Trophoblast cell (in vitro differentiated cells and primary cell): ENCODE measurements at regions not wholly inside any gene's neighbourhood (a gene's known extent, or its start where the extent isn't known, plus 50 kb on each side); places are given as distances from the start of the nearest gene placed in this dataset.

Experiments used
- DNase-seq, 2 donors: peaks; one replicate each; pipeline ENCODE4 v3.0.0-alpha.2; 2016
- H2AFZ ChIP-seq: 2 replicates; pipeline ENCODE4 v1.6.1; 2013; ENCODE audit warnings: low read length, moderate library complexity, mild to moderate bottlenecking; ENCODE audit not compliant: insufficient read depth, poor library complexity
- H2AK5ac ChIP-seq: 2 replicates; pipeline ENCODE4 v1.6.1; 2013; ENCODE audit warnings: mild to moderate bottlenecking, low read length
- H2BK120ac ChIP-seq: 2 replicates; pipeline ENCODE4 v1.6.1; 2013; ENCODE audit warnings: low read length, mild to moderate bottlenecking, moderate library complexity; ENCODE audit not compliant: insufficient read depth, poor library complexity
- H2BK12ac ChIP-seq: 2 replicates; pipeline ENCODE4 v1.6.1; 2013; ENCODE audit warnings: mild to moderate bottlenecking, low read length, moderate library complexity
- H2BK5ac ChIP-seq: 2 replicates; pipeline ENCODE4 v1.6.1; 2013; ENCODE audit warnings: low read length, low read depth, moderate library complexity, mild to moderate bottlenecking; ENCODE audit not compliant: poor library complexity
- H3K14ac ChIP-seq: 2 replicates; pipeline ENCODE4 v1.6.1; 2013; ENCODE audit warnings: mild to moderate bottlenecking, low read length
- H3K18ac ChIP-seq: 2 replicates; pipeline ENCODE4 v1.6.1; 2013; ENCODE audit warnings: mild to moderate bottlenecking, low read length
- H3K23ac ChIP-seq: 2 replicates; pipeline ENCODE4 v1.6.1; 2013; ENCODE audit warnings: low read length
- H3K27ac ChIP-seq: 2 replicates; pipeline ENCODE4 v1.5.1; 2013; ENCODE audit warnings: low read depth, mild to moderate bottlenecking, inconsistent platforms, low read length, moderate library complexity
- H3K27me3 ChIP-seq: 2 replicates; pipeline ENCODE4 v1.6.1; 2013; ENCODE audit warnings: inconsistent platforms, mild to moderate bottlenecking, low read length, moderate library complexity; ENCODE audit not compliant: insufficient read depth
- H3K36me3 ChIP-seq, 2 experiments: 1 replicate in 1 of 2; 2 replicates in 1 of 2; pipeline ENCODE4 v1.6.1; 2013; ENCODE audit warnings: low read length in 2 of 2, mild to moderate bottlenecking in 2 of 2, moderate library complexity in 1 of 2; ENCODE audit not compliant: insufficient read depth in 2 of 2, control insufficient read depth in 1 of 2
- H3K4ac ChIP-seq: 2 replicates; pipeline ENCODE4 v1.6.1; 2013; ENCODE audit warnings: low read depth, mild to moderate bottlenecking, low read length, moderate library complexity
- H3K4me1 ChIP-seq, 2 experiments: 1 replicate in 1 of 2; 2 replicates in 1 of 2; pipeline ENCODE4 v1.6.1; 2013; ENCODE audit warnings: low read length in 2 of 2, mild to moderate bottlenecking in 2 of 2, moderate library complexity in 1 of 2; ENCODE audit not compliant: insufficient read depth in 2 of 2, control insufficient read depth in 1 of 2
- H3K4me2 ChIP-seq: 2 replicates; pipeline ENCODE4 v1.6.1; 2013; ENCODE audit warnings: inconsistent platforms, mild to moderate bottlenecking, low read length, moderate library complexity
- H3K4me3 ChIP-seq: 2 replicates; pipeline ENCODE4 v1.5.1; 2013; ENCODE audit warnings: mild to moderate bottlenecking, low read depth, low read length, inconsistent platforms
- H3K79me1 ChIP-seq: one replicate; pipeline ENCODE4 v1.6.1; 2013; ENCODE audit warnings: low read length
- H3K79me2 ChIP-seq: 2 replicates; pipeline ENCODE4 v1.6.1; 2013; ENCODE audit warnings: low read length, mild to moderate bottlenecking; ENCODE audit not compliant: control insufficient read depth, insufficient read depth, poor library complexity
- H3K9ac ChIP-seq: 2 replicates; pipeline ENCODE4 v1.6.1; 2013; ENCODE audit warnings: mild to moderate bottlenecking, low read length
- H3K9me3 ChIP-seq: 2 replicates; pipeline ENCODE4 v1.6.1; 2013; ENCODE audit warnings: low read depth, mild to moderate bottlenecking, control low read depth, inconsistent platforms, low read length; ENCODE audit not compliant: insufficient read depth
- H4K12ac ChIP-seq: 2 replicates; pipeline ENCODE4 v1.6.1; 2013; ENCODE audit warnings: low read depth, mild to moderate bottlenecking, low read length, moderate library complexity
- H4K8ac ChIP-seq: 2 replicates; pipeline ENCODE4 v1.6.1; 2013; ENCODE audit warnings: low read depth, mild to moderate bottlenecking, low read length, moderate library complexity
- H4K91ac ChIP-seq: one replicate; pipeline ENCODE4 v1.6.1; 2013; ENCODE audit warnings: low read depth, mild to moderate bottlenecking, low read length, moderate library complexity
- WGBS: extraction: QIAGEN DNeasy Blood & Tissue Kit; methylation state at CpG from one replicate; pipeline ENCODE4 v1.1.7; 2013; ENCODE audit warnings: missing lambda C conversion rate; ENCODE audit not compliant: insufficient read length, insufficient coverage; ENCODE audit errors: extremely low coverage; 5-methylcytosine and 5-hydroxymethylcytosine counted together

GRCh38 chr12:30006021-30006420 lies 222.3 kb upstream of the TMTC1 start:
- no peak overlapping the region for H2BK12ac ChIP-seq
- no peak overlapping the region for H4K12ac ChIP-seq
- no peaks in the 10 kb centered on the region for H3K9me3 ChIP-seq
- H2BK120ac ChIP-seq: no peak overlapping the region
- H3K4me3 ChIP-seq: no peak overlapping the region
- H3K79me2 ChIP-seq: no peaks in the 10 kb centered on the region
- no peak overlapping the region for H2AK5ac ChIP-seq
- no peak overlapping the region for H2AFZ ChIP-seq
- DNase-seq: no peak
- H3K18ac ChIP-seq: no peak overlapping the region
- no peaks in the 10 kb centered on the region for H3K36me3 ChIP-seq
- H3K9ac ChIP-seq: no peak overlapping the region
- H4K91ac ChIP-seq: no peak overlapping the region
- H3K79me1 ChIP-seq: no peaks in the 10 kb centered on the region
- no peaks in the 10 kb centered on the region for H3K27me3 ChIP-seq
- H4K8ac ChIP-seq: no peak overlapping the region
- H3K27ac ChIP-seq: no peak overlapping the region
- H3K4me2 ChIP-seq: no peak overlapping the region
- no peaks in the 10 kb centered on the region for H3K4me1 ChIP-seq
- no CpG with 5 or more reads among the region's 1 CpG for WGBS
- no peak overlapping the region for H3K23ac ChIP-seq
- no peak overlapping the region for H3K14ac ChIP-seq
- H2BK5ac ChIP-seq: no peak overlapping the region
- no peak overlapping the region for H3K4ac ChIP-seq

DNA sequence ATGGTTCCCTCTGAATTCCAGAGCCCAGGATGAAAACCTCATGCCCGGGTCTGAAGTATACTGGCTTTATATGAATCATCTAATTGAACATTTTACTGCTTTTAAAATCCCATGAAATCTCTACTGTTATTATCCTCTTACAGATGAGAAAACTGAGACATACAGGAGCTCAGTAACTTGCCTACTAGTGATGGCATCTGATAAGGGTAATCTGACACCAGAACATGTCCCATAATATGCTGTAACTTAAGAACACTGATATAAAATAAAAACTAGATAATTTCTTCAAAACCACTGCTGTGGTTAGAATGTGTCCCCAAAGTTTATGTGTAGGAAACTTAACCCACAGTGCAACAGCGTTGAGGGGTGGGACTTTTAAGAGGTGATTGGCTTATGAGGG lies 219.6 kb upstream of the TMTC1 start:
- Histone ChIP-seq H4K8ac (no peak overlapping the region), H3K18ac (no peak overlapping the region), H3K4me2 (no peak overlapping the region), H2AK5ac (no peak overlapping the region), H4K91ac (no peak overlapping the region), H3K4ac (no peak overlapping the region), H3K4me1 (no peaks in the 10 kb centered on the region), H3K14ac (no peak overlapping the region), H3K27ac (no peak overlapping the region), H3K79me1 (no peaks in the 10 kb centered on the region), H3K27me3 (no peaks in the 10 kb centered on the region), H3K79me2 (no peaks in the 10 kb centered on the region), H2BK12ac (no peak overlapping the region), H3K4me3 (no peak overlapping the region), H2BK5ac (no peak overlapping the region), H2AFZ (no peak overlapping the region), H4K12ac (no peak overlapping the region), H3K9me3 (no peaks in the 10 kb centered on the region), H3K9ac (no peak overlapping the region), H3K36me3 (no peaks in the 10 kb centered on the region), H3K23ac (no peak overlapping the region), H2BK120ac (no peak overlapping the region)
- no peak for DNase-seq
- WGBS: no CpG with 5 or more reads among the region's 2 CpGs

DNA sequence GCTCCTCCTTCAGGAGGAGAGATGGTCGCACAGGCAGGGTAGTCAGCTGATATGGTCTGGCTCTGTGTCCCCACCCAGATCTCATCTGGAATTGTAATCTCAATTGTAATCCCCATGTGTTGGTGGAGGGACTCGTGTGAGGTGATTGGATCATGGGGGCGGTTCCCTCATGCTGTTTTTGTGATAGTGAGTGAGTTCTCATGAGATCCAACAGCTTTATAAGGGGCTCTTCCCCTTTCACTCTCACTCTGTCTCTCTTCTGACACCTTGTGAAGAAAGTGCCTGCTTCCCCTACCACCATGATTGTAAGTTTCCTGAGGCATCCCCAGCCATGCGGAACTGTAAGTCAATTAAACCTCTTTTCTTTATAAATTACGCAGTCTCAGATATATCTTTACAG lies 218.9 kb upstream of the TMTC1 start:
- Histone ChIP-seq H3K27me3 (no peaks in the 10 kb centered on the region), H3K9me3 (no peaks in the 10 kb centered on the region), H4K8ac (no peak overlapping the region), H2BK12ac (no peak overlapping the region), H3K79me1 (no peaks in the 10 kb centered on the region), H4K12ac (no peak overlapping the region), H3K79me2 (no peaks in the 10 kb centered on the region), H3K36me3 (no peaks in the 10 kb centered on the region), H3K14ac (no peak overlapping the region), H2BK5ac (no peak overlapping the region), H4K91ac (no peak overlapping the region), H2BK120ac (no peak overlapping the region), H3K4me1 (no peaks in the 10 kb centered on the region), H3K27ac (no peak overlapping the region), H3K4me2 (no peak overlapping the region), H3K4me3 (no peak overlapping the region), H2AK5ac (no peak overlapping the region), H2AFZ (no peak overlapping the region), H3K23ac (no peak overlapping the region), H3K9ac (no peak overlapping the region), H3K4ac (no peak overlapping the region), H3K18ac (no peak overlapping the region)
- DNase-seq: no peak
- WGBS: no CpG with 5 or more reads among the region's 5 CpGs

GRCh38 chr12:30000401-30000800 lies 216.7 kb upstream of the TMTC1 start:
- no peak overlapping the region for H2BK12ac ChIP-seq
- H3K27me3 ChIP-seq: no peaks in the 10 kb centered on the region
- no peak overlapping the region for H4K91ac ChIP-seq
- H3K4me2 ChIP-seq: no peak overlapping the region
- no peaks in the 10 kb centered on the region for H3K36me3 ChIP-seq
- no peak overlapping the region for H3K27ac ChIP-seq
- H3K79me1 ChIP-seq: no peaks in the 10 kb centered on the region
- no peaks in the 10 kb centered on the region for H3K4me1 ChIP-seq
- H4K12ac ChIP-seq: no peak overlapping the region
- H3K9me3 ChIP-seq: no peaks in the 10 kb centered on the region
- no CpG with 5 or more reads among the region's 1 CpG for WGBS
- H2AK5ac ChIP-seq: no peak overlapping the region
- H3K9ac ChIP-seq: no peak overlapping the region
- no peak overlapping the region for H3K23ac ChIP-seq
- no peak overlapping the region for H2AFZ ChIP-seq
- H3K18ac ChIP-seq: no peak overlapping the region
- H3K4ac ChIP-seq: no peak overlapping the region
- no peaks in the 10 kb centered on the region for H3K79me2 ChIP-seq
- no peak overlapping the region for H2BK5ac ChIP-seq
- no peak overlapping the region for H3K4me3 ChIP-seq
- no peak overlapping the region for H2BK120ac ChIP-seq
- no peak for DNase-seq
- H4K8ac ChIP-seq: no peak overlapping the region
- H3K14ac ChIP-seq: no peak overlapping the region
